ENCODE measurements at regions not wholly inside any gene's neighbourhood (a gene's known extent, or its start where the extent isn't known, plus 50 kb on each side); places are given as distances from the start of the nearest gene placed in this dataset.
A peak's percentile ranks its signal among the peaks of the same experiment; 100 is the strongest.

DNA sequence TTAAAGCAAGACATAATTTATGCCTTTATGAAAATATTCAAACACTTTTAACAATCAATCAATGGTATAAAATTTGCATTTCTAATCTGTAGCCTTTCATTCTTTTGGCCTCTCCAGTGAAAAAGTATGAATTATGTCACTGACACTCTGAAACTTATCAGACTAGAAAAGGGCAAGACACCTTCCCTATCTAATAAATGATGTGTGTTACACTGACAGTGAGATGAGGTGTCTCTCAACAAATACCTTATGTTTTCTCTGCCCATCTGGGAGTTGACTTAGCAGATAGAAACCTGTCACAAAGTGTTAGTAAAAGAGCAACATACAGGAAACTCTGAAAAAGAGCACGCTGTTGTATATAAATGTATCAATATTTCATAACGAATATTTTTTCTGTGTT is 94.2 kb upstream of the TECRL start:
- DNase-seq (ENCODE audit: low read depth in 4 of 4, low spot score in 2 of 4), result no peak

DNA sequence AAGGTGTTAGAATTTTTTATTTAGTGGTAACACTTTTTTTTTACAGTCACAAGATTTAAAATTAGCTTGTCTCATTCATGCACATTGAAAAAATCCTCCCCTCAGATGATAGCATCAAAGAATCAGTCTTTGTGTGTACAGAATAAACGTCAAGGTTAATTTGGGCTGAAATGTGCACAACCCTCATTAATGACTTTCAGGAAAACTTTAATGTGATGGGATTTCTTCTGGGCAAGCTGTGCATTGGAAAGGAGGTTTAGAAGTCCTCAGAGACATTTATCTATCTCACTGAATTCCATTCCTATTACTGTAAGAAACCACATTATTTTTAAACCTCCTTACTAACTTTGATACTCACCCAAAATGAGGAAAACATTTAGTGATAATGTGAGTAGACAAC is 88.2 kb upstream of the TECRL start:
- DNase-seq (ENCODE audit: low read depth in 4 of 4, low spot score in 2 of 4), result no peak

DNA sequence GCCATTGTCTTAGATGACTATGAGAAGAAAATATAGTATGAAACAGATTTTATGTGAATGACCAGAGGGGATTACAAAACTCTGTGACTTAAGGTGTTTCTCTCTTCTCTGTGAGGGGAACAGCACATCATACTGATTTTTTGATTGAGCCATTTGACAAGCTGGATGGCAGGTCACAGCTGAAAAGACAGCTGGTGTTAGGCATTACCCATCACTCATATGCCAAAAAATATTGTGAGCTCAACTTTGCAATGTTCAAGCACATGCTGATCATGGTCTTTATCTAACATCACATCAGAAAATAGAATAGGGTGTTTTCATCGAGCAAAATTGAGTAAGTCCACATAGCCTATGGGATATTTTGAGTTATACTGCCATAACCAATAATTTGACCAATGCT is 86.7 kb upstream of the TECRL start:
- no peak for DNase-seq (ENCODE audit: low read depth in 4 of 4, low spot score in 2 of 4)

DNA sequence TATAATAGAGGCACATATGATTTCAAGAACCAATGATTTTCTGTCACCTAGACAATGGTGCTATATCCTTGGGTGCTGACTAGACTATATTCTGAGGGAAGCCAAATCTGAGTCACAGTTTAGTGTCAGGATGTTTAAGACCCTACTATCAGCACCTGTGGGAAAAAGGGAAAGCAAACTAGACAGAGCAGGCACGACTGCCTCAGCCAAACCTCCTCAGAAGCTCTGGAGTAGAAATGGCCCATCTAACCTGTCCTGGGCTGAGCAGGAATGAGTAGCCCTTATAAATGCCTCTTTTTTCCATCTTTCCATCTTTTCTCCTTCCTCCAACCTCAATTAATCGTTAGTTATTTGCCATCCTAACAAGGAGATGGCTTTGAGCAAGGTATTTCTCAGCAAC is 80.4 kb upstream of the TECRL start:
- DNase-seq (ENCODE audit: low read depth in 4 of 4, low spot score in 2 of 4), result no peak

DNA sequence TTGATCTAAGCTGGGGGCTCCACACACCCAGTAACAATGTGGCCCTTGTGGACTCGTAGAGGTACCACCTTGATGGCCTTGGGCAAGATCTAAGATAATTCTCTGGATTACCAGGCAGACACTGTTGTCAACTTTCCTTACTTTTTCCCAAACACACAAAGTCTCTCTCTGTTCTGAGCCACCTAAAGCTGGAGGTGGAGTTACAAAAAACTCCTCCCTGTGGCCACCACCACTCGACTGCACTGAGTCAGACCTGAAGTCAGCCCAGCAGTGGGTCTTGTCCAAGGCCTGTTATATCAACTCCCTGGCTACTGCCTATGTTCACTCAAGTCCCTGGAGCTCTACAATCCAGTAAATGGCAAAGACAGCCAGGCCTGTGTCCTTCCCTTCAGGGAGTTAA is 70.1 kb upstream of the TECRL start:
- DNase-seq (ENCODE audit: low read depth in 4 of 4, low spot score in 2 of 4), result no peak

DNA sequence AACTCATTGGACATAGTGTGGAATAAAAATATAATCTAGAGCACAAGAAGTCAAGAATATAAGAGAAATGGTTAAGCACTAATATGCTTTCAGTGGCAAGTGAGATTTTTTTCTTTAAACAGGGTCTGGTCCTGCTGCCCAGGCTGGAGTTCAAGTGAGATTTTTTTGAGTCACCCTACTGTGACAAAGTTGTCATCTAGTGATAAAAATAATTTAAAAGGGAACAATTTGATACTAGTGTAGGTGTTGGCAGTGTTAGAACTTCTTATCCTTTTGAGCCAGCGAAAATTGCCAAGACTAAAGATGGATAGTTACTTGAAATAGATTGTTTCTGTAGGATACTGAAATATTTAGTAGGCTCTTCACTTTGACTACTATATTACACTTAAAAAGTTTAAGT is 67.9 kb upstream of the TECRL start:
- DNase-seq (ENCODE audit: low read depth in 4 of 4, low spot score in 2 of 4), result no peak

DNA sequence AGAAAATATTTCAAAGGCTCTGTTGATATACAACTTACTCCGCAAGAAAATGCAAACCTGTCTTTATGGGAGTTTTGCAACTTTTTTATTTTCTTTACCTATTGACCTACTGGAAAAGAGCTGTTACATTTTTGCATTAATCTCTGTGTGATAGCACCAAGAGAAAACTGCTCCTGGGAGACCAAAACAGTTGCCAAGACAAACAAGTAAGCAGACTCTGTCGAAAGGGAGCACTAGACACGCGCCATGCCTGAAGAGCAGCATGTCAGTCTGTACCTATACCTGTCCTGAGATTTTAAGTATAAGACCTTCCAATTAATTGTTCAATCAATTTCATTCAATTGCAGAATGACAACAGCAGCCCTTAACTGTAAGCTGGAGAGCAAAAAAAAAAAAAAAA is 56.0 kb upstream of the TECRL start:
- no peak for DNase-seq (ENCODE audit: low read depth in 4 of 4, low spot score in 2 of 4)

DNA sequence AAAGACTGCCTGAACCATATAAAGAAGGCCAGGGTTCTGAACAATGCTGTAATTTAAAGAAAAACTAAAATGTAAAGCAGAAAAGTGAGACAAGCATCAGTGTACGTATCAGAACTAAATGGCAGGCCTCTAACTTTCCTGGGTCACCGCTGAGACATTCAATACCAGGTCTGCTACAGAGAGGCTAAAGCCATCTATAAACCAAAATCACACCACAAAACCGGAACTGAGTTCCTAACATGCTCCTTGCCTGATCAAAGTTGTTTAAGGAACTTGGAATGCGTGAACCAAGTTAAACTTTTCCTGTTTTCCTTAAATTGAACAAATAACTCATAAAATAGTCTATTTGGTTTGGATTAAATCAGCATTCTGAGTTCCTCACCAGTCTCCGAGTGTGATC is 55.3 kb upstream of the TECRL start:
- DNase-seq (ENCODE audit: low read depth in 4 of 4, low spot score in 2 of 4), result peak in 2 of 4 donors; percentile 7 to 12
